ENCODE measurements at regions not wholly inside any gene's neighbourhood (a gene's known extent, or its start where the extent isn't known, plus 50 kb on each side); places are given as distances from the start of the nearest gene placed in this dataset.

DNA sequence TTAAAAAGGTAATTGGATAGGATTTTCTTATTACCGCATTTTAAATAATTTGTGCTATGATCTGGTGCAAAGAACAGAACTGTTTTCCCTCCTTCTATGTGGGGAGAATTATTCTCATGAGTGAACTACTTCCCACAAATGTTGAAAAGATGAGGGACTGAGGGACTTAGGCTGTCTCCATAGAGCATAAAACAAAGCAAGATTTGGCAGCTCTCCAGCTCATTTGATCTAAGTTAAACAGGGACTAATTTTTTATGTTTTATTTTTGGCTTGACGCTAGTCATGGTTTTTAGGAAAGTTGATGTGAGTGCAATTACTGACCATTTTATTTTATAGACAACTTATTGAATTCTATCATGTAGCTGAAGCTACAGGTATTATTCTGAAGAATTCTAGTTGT lies 362.3 kb downstream of the HLX start:
- H4K20me1 ChIP-seq (ENCODE audit: insufficient read depth, low read length) = no peaks in the 10 kb centered on the region
- no peak overlapping the region for H3K27ac ChIP-seq (ENCODE audit: low read depth, low read length, poor library complexity, severe bottlenecking)
- no peak overlapping the region for H3K4me2 ChIP-seq (ENCODE audit: low read length)
- no peaks in the 10 kb centered on the region for H3K4me1 ChIP-seq (ENCODE audit: insufficient read depth, low read length, severe bottlenecking)
- no peaks in the 10 kb centered on the region for H3K79me2 ChIP-seq (ENCODE audit: insufficient read depth, low read length)
- no peaks in the 10 kb centered on the region for H3F3A ChIP-seq (ENCODE audit: insufficient read depth, low read length)
- no peak overlapping the region for H2AFZ ChIP-seq (ENCODE audit: low read length)
- TF ChIP-seq, protein P1, sequence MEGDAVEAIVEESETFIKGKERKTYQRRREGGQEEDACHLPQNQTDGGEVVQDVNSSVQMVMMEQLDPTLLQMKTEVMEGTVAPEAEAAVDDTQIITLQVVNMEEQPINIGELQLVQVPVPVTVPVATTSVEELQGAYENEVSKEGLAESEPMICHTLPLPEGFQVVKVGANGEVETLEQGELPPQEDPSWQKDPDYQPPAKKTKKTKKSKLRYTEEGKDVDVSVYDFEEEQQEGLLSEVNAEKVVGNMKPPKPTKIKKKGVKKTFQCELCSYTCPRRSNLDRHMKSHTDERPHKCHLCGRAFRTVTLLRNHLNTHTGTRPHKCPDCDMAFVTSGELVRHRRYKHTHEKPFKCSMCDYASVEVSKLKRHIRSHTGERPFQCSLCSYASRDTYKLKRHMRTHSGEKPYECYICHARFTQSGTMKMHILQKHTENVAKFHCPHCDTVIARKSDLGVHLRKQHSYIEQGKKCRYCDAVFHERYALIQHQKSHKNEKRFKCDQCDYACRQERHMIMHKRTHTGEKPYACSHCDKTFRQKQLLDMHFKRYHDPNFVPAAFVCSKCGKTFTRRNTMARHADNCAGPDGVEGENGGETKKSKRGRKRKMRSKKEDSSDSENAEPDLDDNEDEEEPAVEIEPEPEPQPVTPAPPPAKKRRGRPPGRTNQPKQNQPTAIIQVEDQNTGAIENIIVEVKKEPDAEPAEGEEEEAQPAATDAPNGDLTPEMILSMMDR (IDR thresholded peaks at IDR 0.05; ENCODE audit: low read length) = no peak
- TF ChIP-seq EZH2 (IDR thresholded peaks at IDR 0.05; ENCODE audit: borderline replicate concordance, low read length) = no peak
- H3K4me3 ChIP-seq (ENCODE audit: low read depth, low read length, poor library complexity, severe bottlenecking) = no peak overlapping the region
- no peaks in the 10 kb centered on the region for H3K27me3 ChIP-seq (ENCODE audit: insufficient read depth, low read length)
- no peaks in the 10 kb centered on the region for H3K9me3 ChIP-seq (ENCODE audit: low read length)
- no peak overlapping the region for H3K9ac ChIP-seq (ENCODE audit: low read length)
- H3K36me3 ChIP-seq (ENCODE audit: insufficient read depth, low read length) = no peaks in the 10 kb centered on the region
- H3K9me2 ChIP-seq (ENCODE audit: low read depth, low read length) = no peaks in the 10 kb centered on the region

DNA sequence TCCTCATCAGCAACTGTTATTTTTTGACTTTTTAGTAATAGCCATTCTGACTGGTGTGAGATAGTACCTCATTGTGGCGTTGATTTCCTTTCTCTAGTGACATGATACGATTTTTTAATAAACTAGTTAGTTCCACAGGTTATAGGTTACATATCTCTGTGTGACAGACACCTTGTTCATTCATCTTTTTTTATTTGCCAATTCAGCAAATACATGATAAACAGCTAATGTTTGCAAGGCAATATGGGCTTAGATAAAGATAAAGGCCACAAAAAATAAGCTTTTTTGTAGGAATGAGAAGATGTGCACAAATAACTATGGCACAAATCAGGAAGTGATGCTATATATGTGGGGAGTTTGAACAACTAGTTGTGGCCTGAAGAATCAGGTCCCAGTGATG lies 366.8 kb downstream of the HLX start:
- Histone ChIP-seq H3K9me3 (ENCODE audit: low read length) (no peaks in the 10 kb centered on the region), H3F3A (ENCODE audit: insufficient read depth, low read length) (no peaks in the 10 kb centered on the region), H4K20me1 (ENCODE audit: insufficient read depth, low read length) (no peaks in the 10 kb centered on the region), H3K9me2 (ENCODE audit: low read depth, low read length) (no peaks in the 10 kb centered on the region), H3K4me3 (ENCODE audit: low read depth, low read length, poor library complexity, severe bottlenecking) (no peak overlapping the region), H3K4me1 (ENCODE audit: insufficient read depth, low read length, severe bottlenecking) (no peaks in the 10 kb centered on the region), H2AFZ (ENCODE audit: low read length) (no peak overlapping the region), H3K27me3 (ENCODE audit: insufficient read depth, low read length) (no peaks in the 10 kb centered on the region), H3K27ac (ENCODE audit: low read depth, low read length, poor library complexity, severe bottlenecking) (no peak overlapping the region), H3K36me3 (ENCODE audit: insufficient read depth, low read length) (no peaks in the 10 kb centered on the region), H3K9ac (ENCODE audit: low read length) (no peak overlapping the region), H3K4me2 (ENCODE audit: low read length) (no peak overlapping the region), H3K79me2 (ENCODE audit: insufficient read depth, low read length) (no peaks in the 10 kb centered on the region)
- no peak for TF ChIP-seq EZH2 (IDR thresholded peaks at IDR 0.05; ENCODE audit: borderline replicate concordance, low read length)
- TF ChIP-seq, protein P1 (IDR thresholded peaks at IDR 0.05; ENCODE audit: low read length) = no peak

DNA sequence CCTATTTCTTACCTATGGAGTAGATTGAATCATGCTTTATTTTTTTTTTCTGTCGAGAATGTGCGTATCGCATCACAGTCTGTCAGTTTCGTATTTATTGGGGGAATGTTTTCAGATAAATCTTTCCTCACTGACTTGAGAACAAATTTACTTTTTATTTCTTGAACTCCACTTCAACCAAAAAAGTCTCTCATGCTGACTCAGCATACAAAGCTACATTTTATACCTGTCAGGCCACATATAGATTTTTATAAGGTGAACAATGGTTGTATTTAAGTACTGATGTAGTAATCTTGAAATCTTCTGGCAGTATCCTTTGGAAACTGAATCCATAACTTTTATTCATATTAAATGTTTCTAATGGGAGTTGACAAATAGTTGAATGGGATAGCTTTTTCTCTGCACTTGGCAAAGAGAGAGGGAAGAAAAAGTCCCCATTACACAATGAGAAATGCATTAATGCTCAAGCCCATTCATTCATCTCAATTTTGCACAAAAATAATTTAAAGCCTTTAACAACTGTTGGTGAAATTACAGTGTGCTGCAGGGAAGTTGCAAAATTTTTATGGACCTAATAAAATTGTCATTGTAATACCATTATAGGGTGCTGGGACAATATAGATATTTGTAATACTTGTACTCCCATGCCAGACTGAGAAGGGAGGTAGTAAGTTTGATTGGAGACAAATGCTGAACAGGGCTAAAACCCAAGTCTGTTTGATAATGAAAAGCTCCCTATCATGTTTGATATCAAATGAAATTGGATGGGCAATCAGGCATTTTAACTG lies 367.6 kb downstream of the HLX start:
- no peaks in the 10 kb centered on the region for H3K9me2 ChIP-seq (ENCODE audit: low read depth, low read length)
- TF ChIP-seq, protein P1 (IDR thresholded peaks at IDR 0.05; ENCODE audit: low read length) = no peak
- TF ChIP-seq EZH2 (IDR thresholded peaks at IDR 0.05; ENCODE audit: borderline replicate concordance, low read length) = no peak
- no peaks in the 10 kb centered on the region for H3K9me3 ChIP-seq (ENCODE audit: low read length)
- no peaks in the 10 kb centered on the region for H3K36me3 ChIP-seq (ENCODE audit: insufficient read depth, low read length)
- no peak overlapping the region for H2AFZ ChIP-seq (ENCODE audit: low read length)
- H3K27ac ChIP-seq (ENCODE audit: low read depth, low read length, poor library complexity, severe bottlenecking) = no peak overlapping the region
- no peak overlapping the region for H3K4me3 ChIP-seq (ENCODE audit: low read depth, low read length, poor library complexity, severe bottlenecking)
- no peaks in the 10 kb centered on the region for H3K79me2 ChIP-seq (ENCODE audit: insufficient read depth, low read length)
- H3K4me1 ChIP-seq (ENCODE audit: insufficient read depth, low read length, severe bottlenecking) = no peaks in the 10 kb centered on the region
- no peak overlapping the region for H3K9ac ChIP-seq (ENCODE audit: low read length)
- H3K4me2 ChIP-seq (ENCODE audit: low read length) = no peak overlapping the region
- H3K27me3 ChIP-seq (ENCODE audit: insufficient read depth, low read length) = no peaks in the 10 kb centered on the region
- no peaks in the 10 kb centered on the region for H3F3A ChIP-seq (ENCODE audit: insufficient read depth, low read length)
- no peaks in the 10 kb centered on the region for H4K20me1 ChIP-seq (ENCODE audit: insufficient read depth, low read length)
